HG03571 (cell line): ENCODE measurements at regions not wholly inside any gene's neighbourhood (a gene's known extent, or its start where the extent isn't known, plus 50 kb on each side); places are given as distances from the start of the nearest gene placed in this dataset.
"Not testable (repeated sequence)": the region's sequence is repeated elsewhere in the genome, so short reads cannot be mapped to it uniquely, and the experiment has no call there.

ENCODE experiments used
- ATAC-seq: cut with Tn5 transposase; IDR thresholded peaks from one replicate; pipeline ENCODE4 v1.9.1; 2021; ENCODE audit not compliant: unreplicated experiment

GRCh38 chr6:90915224-90915915, 328.5 kb upstream of the MAP3K7 start:
- no peak for ATAC-seq

- ATAC-seq = no peak
Observed at GRCh38 chr6:90914312-90914711, 327.4 kb upstream of the MAP3K7 start.

- ATAC-seq = no peak
Observed at GRCh38 chr6:90913266-90913960, 326.5 kb upstream of the MAP3K7 start.

GRCh38 chr6:90911642-90912041, 324.8 kb upstream of the MAP3K7 start:
- no peak for ATAC-seq

GRCh38 chr6:90910893-90911292, 324.0 kb upstream of the MAP3K7 start:
- ATAC-seq = no peak

- ATAC-seq = no peak
Observed at GRCh38 chr6:90907931-90908655, 321.2 kb upstream of the MAP3K7 start.

- no peak for ATAC-seq
Observed at GRCh38 chr6:90905351-90905750, 318.5 kb upstream of the MAP3K7 start.

- ATAC-seq = no peak
Observed at GRCh38 chr6:90900034-90900433, 313.2 kb upstream of the MAP3K7 start.

- ATAC-seq = no peak
Observed at GRCh38 chr6:90898763-90899162, 311.9 kb upstream of the MAP3K7 start.

GRCh38 chr6:90896075-90896547, 309.2 kb upstream of the MAP3K7 start:
- ATAC-seq = no peak

- no peak for ATAC-seq
Observed at GRCh38 chr6:90895299-90896074, 308.6 kb upstream of the MAP3K7 start.

GRCh38 chr6:90894285-90895130, 307.6 kb upstream of the MAP3K7 start:
- no peak for ATAC-seq

- no peak for ATAC-seq
Observed at GRCh38 chr6:90893400-90893799, 306.5 kb upstream of the MAP3K7 start.

- ATAC-seq = no peak
Observed at GRCh38 chr6:90892271-90892670, 305.4 kb upstream of the MAP3K7 start.

- no peak for ATAC-seq
Observed at GRCh38 chr6:90891355-90891754, 304.5 kb upstream of the MAP3K7 start.

- no peak for ATAC-seq
Observed at GRCh38 chr6:90890683-90891330, 303.9 kb upstream of the MAP3K7 start.

GRCh38 chr6:90887764-90888163, 300.9 kb upstream of the MAP3K7 start:
- no peak for ATAC-seq

- no peak for ATAC-seq
Observed at GRCh38 chr6:90885611-90886056, 298.8 kb upstream of the MAP3K7 start.

GRCh38 chr6:90885137-90885536, 298.3 kb upstream of the MAP3K7 start:
- ATAC-seq = not testable (repeated sequence)

- ATAC-seq = no peak
Observed at GRCh38 chr6:90877616-90878015, 290.7 kb upstream of the MAP3K7 start.
